ENCODE measurements at regions not wholly inside any gene's neighbourhood (a gene's known extent, or its start where the extent isn't known, plus 50 kb on each side); places are given as distances from the start of the nearest gene placed in this dataset.

- Histone ChIP-seq H4K8ac (ENCODE audit: low read depth, low read length) (no peak overlapping the region), H2AK5ac (ENCODE audit: low read length) (no peak overlapping the region), H3K9ac (ENCODE audit: low read length) (no peak overlapping the region), H3K4ac (ENCODE audit: low read depth, low read length) (no peak overlapping the region), H4K5ac (ENCODE audit: low read length) (no peak overlapping the region), H3K4me2 (ENCODE audit: low read length) (no peak overlapping the region), H3K4me1 (ENCODE audit: control insufficient read depth, low read depth, low read length) (no peaks in the 10 kb centered on the region), H3K27ac (ENCODE audit: low read depth, low read length) (no peak overlapping the region), H3K36me3 (ENCODE audit: control insufficient read depth, insufficient read depth, low read length) (no peaks in the 10 kb centered on the region), H2BK120ac (ENCODE audit: low read depth, low read length) (no peak overlapping the region), H3K56ac (ENCODE audit: low read length) (no peak overlapping the region), H3K23ac (ENCODE audit: low read length) (no peak overlapping the region), H3K79me2 (ENCODE audit: control insufficient read depth, insufficient read depth, low read length) (no peaks in the 10 kb centered on the region), H3K18ac (ENCODE audit: low read length) (no peak overlapping the region), H2BK15ac (replicated peaks; ENCODE audit: low read depth) (no peak overlapping the region), H3K27me3 (ENCODE audit: insufficient read depth, low read length, poor library complexity) (no peaks in the 10 kb centered on the region), H3K79me1 (ENCODE audit: low read length) (no peaks in the 10 kb centered on the region), H2BK5ac (ENCODE audit: low read length) (no peak overlapping the region), H3K4me3 (ENCODE audit: low read length) (no peak overlapping the region)
- DNase-seq: no peak
- no CpG with 5 or more reads among the region's 8 CpGs for WGBS (ENCODE audit: extremely low coverage, insufficient coverage, low lambda C conversion rate)
Measured at GRCh38 chr5:4221048-4221447, 625.4 kb downstream of the IRX1 start.

- H3K23ac ChIP-seq (ENCODE audit: low read length): no peak overlapping the region
- H3K27ac ChIP-seq (ENCODE audit: low read depth, low read length): no peak overlapping the region
- DNase-seq: no peak
- no peak overlapping the region for H4K8ac ChIP-seq (ENCODE audit: low read depth, low read length)
- H3K9ac ChIP-seq (ENCODE audit: low read length): no peak overlapping the region
- no peak overlapping the region for H3K18ac ChIP-seq (ENCODE audit: low read length)
- no peak overlapping the region for H3K4ac ChIP-seq (ENCODE audit: low read depth, low read length)
- no peak overlapping the region for H2BK5ac ChIP-seq (ENCODE audit: low read length)
- no peaks in the 10 kb centered on the region for H3K36me3 ChIP-seq (ENCODE audit: control insufficient read depth, insufficient read depth, low read length)
- H4K5ac ChIP-seq (ENCODE audit: low read length): no peak overlapping the region
- H3K4me1 ChIP-seq (ENCODE audit: control insufficient read depth, low read depth, low read length): no peaks in the 10 kb centered on the region
- H3K79me1 ChIP-seq (ENCODE audit: low read length): no peaks in the 10 kb centered on the region
- no peak overlapping the region for H3K56ac ChIP-seq (ENCODE audit: low read length)
- no peaks in the 10 kb centered on the region for H3K79me2 ChIP-seq (ENCODE audit: control insufficient read depth, insufficient read depth, low read length)
- H2BK15ac ChIP-seq (replicated peaks; ENCODE audit: low read depth): no peak overlapping the region
- no CpG with 5 or more reads among the region's 6 CpGs for WGBS (ENCODE audit: extremely low coverage, insufficient coverage, low lambda C conversion rate)
- no peak overlapping the region for H3K4me2 ChIP-seq (ENCODE audit: low read length)
- H3K4me3 ChIP-seq (ENCODE audit: low read length): no peak overlapping the region
- H2AK5ac ChIP-seq (ENCODE audit: low read length): no peak overlapping the region
- no peaks in the 10 kb centered on the region for H3K27me3 ChIP-seq (ENCODE audit: insufficient read depth, low read length, poor library complexity)
- no peak overlapping the region for H2BK120ac ChIP-seq (ENCODE audit: low read depth, low read length)
Measured at GRCh38 chr5:4222147-4222546, 626.5 kb downstream of the IRX1 start.

- H3K18ac ChIP-seq (ENCODE audit: low read length): no peak overlapping the region
- H3K4ac ChIP-seq (ENCODE audit: low read depth, low read length): no peak overlapping the region
- no peak overlapping the region for H4K5ac ChIP-seq (ENCODE audit: low read length)
- H3K9ac ChIP-seq (ENCODE audit: low read length): no peak overlapping the region
- H3K79me2 ChIP-seq (ENCODE audit: control insufficient read depth, insufficient read depth, low read length): no peaks in the 10 kb centered on the region
- H3K56ac ChIP-seq (ENCODE audit: low read length): no peak overlapping the region
- no peaks in the 10 kb centered on the region for H3K36me3 ChIP-seq (ENCODE audit: control insufficient read depth, insufficient read depth, low read length)
- H3K27me3 ChIP-seq (ENCODE audit: insufficient read depth, low read length, poor library complexity): no peaks in the 10 kb centered on the region
- no peak overlapping the region for H3K27ac ChIP-seq (ENCODE audit: low read depth, low read length)
- H3K23ac ChIP-seq (ENCODE audit: low read length): no peak overlapping the region
- DNase-seq: no peak
- WGBS (ENCODE audit: extremely low coverage, insufficient coverage, low lambda C conversion rate): no CpG with 5 or more reads among the region's 15 CpGs
- no peak overlapping the region for H2BK5ac ChIP-seq (ENCODE audit: low read length)
- H3K4me2 ChIP-seq (ENCODE audit: low read length): no peak overlapping the region
- H2BK120ac ChIP-seq (ENCODE audit: low read depth, low read length): no peak overlapping the region
- no peaks in the 10 kb centered on the region for H3K79me1 ChIP-seq (ENCODE audit: low read length)
- no peak overlapping the region for H2AK5ac ChIP-seq (ENCODE audit: low read length)
- no peaks in the 10 kb centered on the region for H3K4me1 ChIP-seq (ENCODE audit: control insufficient read depth, low read depth, low read length)
- H3K4me3 ChIP-seq (ENCODE audit: low read length): no peak overlapping the region
- no peak overlapping the region for H2BK15ac ChIP-seq (replicated peaks; ENCODE audit: low read depth)
- no peak overlapping the region for H4K8ac ChIP-seq (ENCODE audit: low read depth, low read length)
Measured at GRCh38 chr5:4222821-4223220, 627.2 kb downstream of the IRX1 start.

- Histone ChIP-seq H2BK5ac (ENCODE audit: low read length) (no peak overlapping the region), H3K9ac (ENCODE audit: low read length) (no peak overlapping the region), H3K79me1 (ENCODE audit: low read length) (no peaks in the 10 kb centered on the region), H3K23ac (ENCODE audit: low read length) (no peak overlapping the region), H2BK120ac (ENCODE audit: low read depth, low read length) (no peak overlapping the region), H3K4me1 (ENCODE audit: control insufficient read depth, low read depth, low read length) (no peaks in the 10 kb centered on the region), H3K4me2 (ENCODE audit: low read length) (no peak overlapping the region), H2BK15ac (replicated peaks; ENCODE audit: low read depth) (no peak overlapping the region), H4K5ac (ENCODE audit: low read length) (no peak overlapping the region), H4K8ac (ENCODE audit: low read depth, low read length) (no peak overlapping the region), H3K4me3 (ENCODE audit: low read length) (no peak overlapping the region), H3K56ac (ENCODE audit: low read length) (no peak overlapping the region), H3K79me2 (ENCODE audit: control insufficient read depth, insufficient read depth, low read length) (no peaks in the 10 kb centered on the region), H3K4ac (ENCODE audit: low read depth, low read length) (no peak overlapping the region), H3K27ac (ENCODE audit: low read depth, low read length) (no peak overlapping the region), H3K18ac (ENCODE audit: low read length) (no peak overlapping the region), H3K36me3 (ENCODE audit: control insufficient read depth, insufficient read depth, low read length) (no peaks in the 10 kb centered on the region), H2AK5ac (ENCODE audit: low read length) (no peak overlapping the region), H3K27me3 (ENCODE audit: insufficient read depth, low read length, poor library complexity) (no peaks in the 10 kb centered on the region)
- WGBS (ENCODE audit: extremely low coverage, insufficient coverage, low lambda C conversion rate): 100% methylated on average over 1 of the region's 5 CpGs
- DNase-seq: no peak
Measured at GRCh38 chr5:4225741-4226140, 630.1 kb downstream of the IRX1 start.

- Histone ChIP-seq H3K79me1 (ENCODE audit: low read length) (no peaks in the 10 kb centered on the region), H3K23ac (ENCODE audit: low read length) (no peak overlapping the region), H2BK15ac (replicated peaks; ENCODE audit: low read depth) (no peak overlapping the region), H3K79me2 (ENCODE audit: control insufficient read depth, insufficient read depth, low read length) (no peaks in the 10 kb centered on the region), H3K4ac (ENCODE audit: low read depth, low read length) (no peak overlapping the region), H2BK5ac (ENCODE audit: low read length) (no peak overlapping the region), H3K4me1 (ENCODE audit: control insufficient read depth, low read depth, low read length) (no peaks in the 10 kb centered on the region), H3K18ac (ENCODE audit: low read length) (no peak overlapping the region), H3K4me2 (ENCODE audit: low read length) (no peak overlapping the region), H4K5ac (ENCODE audit: low read length) (no peak overlapping the region), H2AK5ac (ENCODE audit: low read length) (no peak overlapping the region), H3K4me3 (ENCODE audit: low read length) (no peak overlapping the region), H3K56ac (ENCODE audit: low read length) (no peak overlapping the region), H2BK120ac (ENCODE audit: low read depth, low read length) (no peak overlapping the region), H3K27ac (ENCODE audit: low read depth, low read length) (no peak overlapping the region), H3K27me3 (ENCODE audit: insufficient read depth, low read length, poor library complexity) (no peaks in the 10 kb centered on the region), H3K9ac (ENCODE audit: low read length) (no peak overlapping the region), H4K8ac (ENCODE audit: low read depth, low read length) (no peak overlapping the region), H3K36me3 (ENCODE audit: control insufficient read depth, insufficient read depth, low read length) (no peaks in the 10 kb centered on the region)
- WGBS (ENCODE audit: extremely low coverage, insufficient coverage, low lambda C conversion rate): no CpG with 5 or more reads among the region's 5 CpGs
- DNase-seq: no peak
Measured at GRCh38 chr5:4226565-4226964, 630.9 kb downstream of the IRX1 start.

GRCh38 chr5:4228708-4229107 is 633.1 kb downstream of the IRX1 start:
- H3K79me1 ChIP-seq (ENCODE audit: low read length): no peaks in the 10 kb centered on the region
- H3K9ac ChIP-seq (ENCODE audit: low read length): no peak overlapping the region
- H3K4me3 ChIP-seq (ENCODE audit: low read length): no peak overlapping the region
- no peaks in the 10 kb centered on the region for H3K79me2 ChIP-seq (ENCODE audit: control insufficient read depth, insufficient read depth, low read length)
- no peak overlapping the region for H3K56ac ChIP-seq (ENCODE audit: low read length)
- H2BK120ac ChIP-seq (ENCODE audit: low read depth, low read length): no peak overlapping the region
- H3K27ac ChIP-seq (ENCODE audit: low read depth, low read length): no peak overlapping the region
- H3K4ac ChIP-seq (ENCODE audit: low read depth, low read length): no peak overlapping the region
- no peak overlapping the region for H4K5ac ChIP-seq (ENCODE audit: low read length)
- no peak overlapping the region for H3K23ac ChIP-seq (ENCODE audit: low read length)
- H2BK5ac ChIP-seq (ENCODE audit: low read length): no peak overlapping the region
- H3K18ac ChIP-seq (ENCODE audit: low read length): no peak overlapping the region
- no peaks in the 10 kb centered on the region for H3K4me1 ChIP-seq (ENCODE audit: control insufficient read depth, low read depth, low read length)
- H3K4me2 ChIP-seq (ENCODE audit: low read length): no peak overlapping the region
- WGBS (ENCODE audit: extremely low coverage, insufficient coverage, low lambda C conversion rate): no CpG with 5 or more reads among the region's 6 CpGs
- H3K36me3 ChIP-seq (ENCODE audit: control insufficient read depth, insufficient read depth, low read length): no peaks in the 10 kb centered on the region
- no peak for DNase-seq
- H2BK15ac ChIP-seq (replicated peaks; ENCODE audit: low read depth): no peak overlapping the region
- no peak overlapping the region for H4K8ac ChIP-seq (ENCODE audit: low read depth, low read length)
- no peak overlapping the region for H2AK5ac ChIP-seq (ENCODE audit: low read length)
- H3K27me3 ChIP-seq (ENCODE audit: insufficient read depth, low read length, poor library complexity): no peaks in the 10 kb centered on the region
